ENCODE measurements at regions not wholly inside any gene's neighbourhood (a gene's known extent, or its start where the extent isn't known, plus 50 kb on each side); places are given as distances from the start of the nearest gene placed in this dataset.

GRCh38 chr14:100659345-100660001 is 67.2 kb upstream of the DLK1 start:
- WGBS: 91% methylated on average over 17 of the region's 17 CpGs
- Histone ChIP-seq H3K27me3 (ENCODE audit: insufficient read depth, low read length) (peaks cover 3% of the 10 kb centered on the region; the same call in 1 of the 2 replicates), H3K4me3 (ENCODE audit: low read length) (no peak overlapping the region), H3K9ac (ENCODE audit: low read depth, low read length) (no peak overlapping the region), H3K27ac (ENCODE audit: low read depth, low read length) (no peak overlapping the region), H3K4me1 (ENCODE audit: insufficient read depth, low read length) (no peaks in the 10 kb centered on the region), H3K36me3 (ENCODE audit: insufficient read depth, low read length) (no peaks in the 10 kb centered on the region), H3K9me3 (ENCODE audit: insufficient read depth, low read depth, low read length) (no peaks in the 10 kb centered on the region)

DNA sequence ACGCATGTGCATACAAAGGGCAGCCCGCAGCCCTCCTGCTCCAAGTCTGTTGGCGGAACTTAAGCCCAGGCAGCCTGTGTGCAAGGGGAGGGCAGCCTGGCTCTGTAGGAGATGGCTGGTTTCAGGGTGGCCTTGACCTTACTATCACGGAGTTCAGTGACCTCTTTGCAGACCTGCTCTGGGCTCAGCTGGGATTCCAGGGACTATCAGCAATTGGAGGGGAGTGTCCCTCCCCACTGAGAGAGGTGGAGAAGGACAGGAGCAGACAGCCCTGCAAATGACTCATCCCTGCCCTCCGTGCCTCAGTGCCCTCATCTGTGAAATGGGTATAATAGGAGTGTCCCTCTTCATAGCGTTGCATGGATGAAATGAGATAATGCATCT is 66.2 kb upstream of the DLK1 start:
- Histone ChIP-seq H3K27ac (ENCODE audit: low read depth, low read length) (no peak overlapping the region), H3K36me3 (ENCODE audit: insufficient read depth, low read length) (no peaks in the 10 kb centered on the region), H3K4me3 (ENCODE audit: low read length) (no peak overlapping the region), H3K4me1 (ENCODE audit: insufficient read depth, low read length) (no peaks in the 10 kb centered on the region; the same call in 1 of the 2 replicates), H3K9ac (ENCODE audit: low read depth, low read length) (no peak overlapping the region), H3K27me3 (ENCODE audit: insufficient read depth, low read length) (no peaks in the 10 kb centered on the region), H3K9me3 (ENCODE audit: insufficient read depth, low read depth, low read length) (no peaks in the 10 kb centered on the region)
- 96% methylated on average over 6 of the region's 6 CpGs for WGBS

DNA sequence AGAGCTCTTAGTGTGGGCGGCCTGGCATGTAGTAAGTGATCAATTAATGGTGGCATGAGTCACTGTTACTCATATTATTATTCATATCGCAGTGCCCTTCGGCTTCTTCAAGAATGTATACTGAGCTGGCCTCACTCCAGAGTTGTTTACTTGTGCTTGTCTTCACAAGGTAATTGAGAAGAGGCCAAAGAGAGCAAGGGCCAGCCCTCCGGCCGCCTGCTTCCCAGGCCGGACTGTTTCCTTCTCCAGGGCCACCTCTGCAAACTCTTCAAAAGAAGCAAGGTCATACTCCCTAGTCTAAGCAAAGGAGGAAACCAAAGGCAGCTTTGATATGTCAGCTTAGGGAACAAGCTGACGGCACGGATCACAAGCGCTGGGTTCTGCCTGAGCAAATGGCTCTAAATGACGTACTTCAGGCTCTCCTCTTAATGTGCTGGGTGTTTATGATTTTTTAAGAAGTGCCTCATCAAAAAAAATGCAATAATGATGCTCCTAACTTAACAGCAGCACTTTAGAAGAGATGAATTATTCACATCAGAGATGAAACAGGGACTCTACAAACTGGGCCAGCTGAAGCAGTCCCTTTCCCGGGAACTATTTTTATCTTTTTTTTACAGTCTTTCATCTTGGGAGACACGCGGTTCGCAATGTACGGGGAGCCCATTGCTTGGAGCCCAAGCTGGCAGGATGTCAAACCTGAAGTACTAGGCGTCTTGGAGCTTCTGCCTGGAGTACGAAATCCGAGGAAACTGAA is 65.6 kb upstream of the DLK1 start:
- Histone ChIP-seq H3K27me3 (ENCODE audit: insufficient read depth, low read length) (no peaks in the 10 kb centered on the region), H3K9ac (ENCODE audit: low read depth, low read length) (no peak overlapping the region), H3K36me3 (ENCODE audit: insufficient read depth, low read length) (no peaks in the 10 kb centered on the region), H3K4me3 (ENCODE audit: low read length) (no peak overlapping the region), H3K4me1 (ENCODE audit: insufficient read depth, low read length) (no peaks in the 10 kb centered on the region; the same call in 1 of the 2 replicates), H3K27ac (ENCODE audit: low read depth, low read length) (no peak overlapping the region), H3K9me3 (ENCODE audit: insufficient read depth, low read depth, low read length) (no peaks in the 10 kb centered on the region)
- 91% methylated on average over 18 of the region's 18 CpGs for WGBS

- Histone ChIP-seq H3K27me3 (ENCODE audit: insufficient read depth, low read length) (no peaks in the 10 kb centered on the region), H3K36me3 (ENCODE audit: insufficient read depth, low read length) (no peaks in the 10 kb centered on the region), H3K9me3 (ENCODE audit: insufficient read depth, low read depth, low read length) (no peaks in the 10 kb centered on the region), H3K4me3 (ENCODE audit: low read length) (no peak overlapping the region), H3K9ac (ENCODE audit: low read depth, low read length) (no peak overlapping the region), H3K4me1 (ENCODE audit: insufficient read depth, low read length) (peaks cover 6% of the 10 kb centered on the region; the same call in 1 of the 2 replicates), H3K27ac (ENCODE audit: low read depth, low read length) (no peak overlapping the region)
- 47% methylated on average over 20 of the region's 21 CpGs for WGBS
Measured at GRCh38 chr14:100662879-100663760, 63.6 kb upstream of the DLK1 start.

GRCh38 chr14:100663761-100664052 is 63.0 kb upstream of the DLK1 start:
- Histone ChIP-seq H3K9me3 (ENCODE audit: insufficient read depth, low read depth, low read length) (no peaks in the 10 kb centered on the region), H3K4me3 (ENCODE audit: low read length) (no peak overlapping the region), H3K9ac (ENCODE audit: low read depth, low read length) (no peak overlapping the region), H3K4me1 (ENCODE audit: insufficient read depth, low read length) (peaks cover 6% of the 10 kb centered on the region; the same call in 1 of the 2 replicates), H3K36me3 (ENCODE audit: insufficient read depth, low read length) (no peaks in the 10 kb centered on the region), H3K27me3 (ENCODE audit: insufficient read depth, low read length) (no peaks in the 10 kb centered on the region), H3K27ac (ENCODE audit: low read depth, low read length) (no peak overlapping the region)
- WGBS: 78% methylated on average over 3 of the region's 3 CpGs

DNA sequence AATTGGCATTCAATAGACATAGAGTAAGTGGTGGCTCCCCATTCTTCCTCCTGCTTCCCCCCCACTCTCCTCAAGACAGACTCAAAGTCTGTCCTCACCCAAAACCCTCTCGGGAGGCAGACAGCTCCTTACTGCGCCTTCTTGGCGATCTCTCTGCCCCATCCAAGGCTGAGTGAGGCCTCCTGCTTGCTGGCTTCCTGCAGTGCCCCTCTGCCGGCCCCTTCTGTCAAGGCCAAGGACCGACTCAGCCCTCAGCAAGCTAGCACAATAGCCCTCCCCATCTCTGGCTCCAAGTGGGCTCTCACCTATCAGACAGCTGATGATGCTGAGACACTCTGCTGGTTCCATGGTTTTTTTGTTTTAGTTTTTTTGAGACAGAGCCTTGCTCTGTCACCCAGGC is 62.5 kb upstream of the DLK1 start:
- no peak overlapping the region for H3K27ac ChIP-seq (ENCODE audit: low read depth, low read length)
- no peak overlapping the region for H3K9ac ChIP-seq (ENCODE audit: low read depth, low read length)
- 81% methylated on average over 5 of the region's 5 CpGs for WGBS
- H3K27me3 ChIP-seq (ENCODE audit: insufficient read depth, low read length): no peaks in the 10 kb centered on the region
- peaks cover 6% of the 10 kb centered on the region; the same call in 1 of the 2 replicates for H3K4me1 ChIP-seq (ENCODE audit: insufficient read depth, low read length)
- no peaks in the 10 kb centered on the region for H3K9me3 ChIP-seq (ENCODE audit: insufficient read depth, low read depth, low read length)
- no peaks in the 10 kb centered on the region for H3K36me3 ChIP-seq (ENCODE audit: insufficient read depth, low read length)
- no peak overlapping the region for H3K4me3 ChIP-seq (ENCODE audit: low read length)

GRCh38 chr14:100664841-100665510 is 61.7 kb upstream of the DLK1 start:
- Histone ChIP-seq H3K9me3 (ENCODE audit: insufficient read depth, low read depth, low read length) (no peaks in the 10 kb centered on the region), H3K4me1 (ENCODE audit: insufficient read depth, low read length) (peaks cover 6% of the 10 kb centered on the region; the same call in 1 of the 2 replicates), H3K9ac (ENCODE audit: low read depth, low read length) (no peak overlapping the region), H3K27ac (ENCODE audit: low read depth, low read length) (no peak overlapping the region), H3K36me3 (ENCODE audit: insufficient read depth, low read length) (no peaks in the 10 kb centered on the region), H3K27me3 (ENCODE audit: insufficient read depth, low read length) (no peaks in the 10 kb centered on the region), H3K4me3 (ENCODE audit: low read length) (no peak overlapping the region)
- WGBS: 88% methylated on average over 14 of the region's 14 CpGs

- no peaks in the 10 kb centered on the region for H3K27me3 ChIP-seq (ENCODE audit: insufficient read depth, low read length)
- H3K36me3 ChIP-seq (ENCODE audit: insufficient read depth, low read length): no peaks in the 10 kb centered on the region
- H3K4me3 ChIP-seq (ENCODE audit: low read length): no peak overlapping the region
- H3K9ac ChIP-seq (ENCODE audit: low read depth, low read length): no peak overlapping the region
- H3K9me3 ChIP-seq (ENCODE audit: insufficient read depth, low read depth, low read length): no peaks in the 10 kb centered on the region
- H3K4me1 ChIP-seq (ENCODE audit: insufficient read depth, low read length): peaks cover 6% of the 10 kb centered on the region; the same call in 1 of the 2 replicates
- 85% methylated on average over 11 of the region's 11 CpGs for WGBS
- H3K27ac ChIP-seq (ENCODE audit: low read depth, low read length): no peak overlapping the region
Measured at GRCh38 chr14:100665511-100666032, 61.1 kb upstream of the DLK1 start.

DNA sequence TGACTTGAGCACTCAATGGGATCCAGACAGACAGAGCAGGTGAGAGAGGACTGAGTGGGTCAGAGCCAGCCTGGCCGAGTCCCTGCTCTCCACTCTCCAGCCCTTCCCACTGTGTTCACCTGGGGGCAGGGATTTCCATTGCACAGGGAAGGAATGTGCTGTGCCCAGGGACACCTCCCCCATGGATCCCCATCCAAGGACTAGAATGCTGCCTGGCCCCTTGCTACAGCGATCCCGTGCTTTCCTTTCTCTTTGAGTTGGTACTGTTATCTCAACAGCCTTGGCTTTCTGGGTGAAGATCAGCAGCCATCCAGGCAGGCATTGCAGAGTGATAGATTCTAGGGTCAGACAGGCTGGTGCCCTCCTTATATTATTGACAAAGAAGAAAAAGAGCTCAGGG is 60.3 kb upstream of the DLK1 start:
- no peaks in the 10 kb centered on the region for H3K27me3 ChIP-seq (ENCODE audit: insufficient read depth, low read length)
- no peaks in the 10 kb centered on the region for H3K36me3 ChIP-seq (ENCODE audit: insufficient read depth, low read length)
- WGBS: 88% methylated on average over 3 of the region's 3 CpGs
- no peak overlapping the region for H3K9ac ChIP-seq (ENCODE audit: low read depth, low read length)
- H3K9me3 ChIP-seq (ENCODE audit: insufficient read depth, low read depth, low read length): no peaks in the 10 kb centered on the region
- H3K4me1 ChIP-seq (ENCODE audit: insufficient read depth, low read length): peaks cover 6% of the 10 kb centered on the region; the same call in 1 of the 2 replicates
- H3K4me3 ChIP-seq (ENCODE audit: low read length): no peak overlapping the region
- H3K27ac ChIP-seq (ENCODE audit: low read depth, low read length): no peak overlapping the region

DNA sequence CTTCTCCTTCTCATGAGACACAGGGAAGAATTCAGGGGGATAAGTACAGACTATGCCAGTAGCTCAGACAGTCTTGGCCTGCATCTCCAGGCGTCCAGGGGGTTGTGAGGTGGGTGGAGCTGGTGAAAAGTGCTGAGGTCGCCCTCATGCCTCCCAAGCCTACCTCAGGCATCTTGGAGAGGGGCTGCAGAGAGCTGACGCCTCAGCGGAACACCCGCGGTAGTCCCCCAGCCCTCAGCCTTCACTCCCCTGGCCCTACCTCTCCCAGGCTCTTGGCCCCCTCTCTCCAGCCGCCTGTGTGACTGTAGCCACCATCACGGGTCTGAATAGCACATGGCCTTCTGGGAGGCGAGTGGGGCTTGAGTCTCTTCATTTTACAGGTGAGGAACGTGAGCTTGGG is 59.8 kb upstream of the DLK1 start:
- peaks cover 1% of the 10 kb centered on the region; the same call in 1 of the 2 replicates for H3K27me3 ChIP-seq (ENCODE audit: insufficient read depth, low read length)
- H3K9ac ChIP-seq (ENCODE audit: low read depth, low read length): no peak overlapping the region
- 90% methylated on average over 10 of the region's 10 CpGs for WGBS
- H3K36me3 ChIP-seq (ENCODE audit: insufficient read depth, low read length): no peaks in the 10 kb centered on the region
- H3K9me3 ChIP-seq (ENCODE audit: insufficient read depth, low read depth, low read length): no peaks in the 10 kb centered on the region
- H3K4me1 ChIP-seq (ENCODE audit: insufficient read depth, low read length): peaks cover 6% of the 10 kb centered on the region; the same call in 1 of the 2 replicates
- no peak overlapping the region for H3K27ac ChIP-seq (ENCODE audit: low read depth, low read length)
- no peak overlapping the region for H3K4me3 ChIP-seq (ENCODE audit: low read length)
